PC-9 (cell line): ENCODE measurements at regions not wholly inside any gene's neighbourhood (a gene's known extent, or its start where the extent isn't known, plus 50 kb on each side); places are given as distances from the start of the nearest gene placed in this dataset.

Experiments
- EZH2 ChIP-seq: fragments of 200-600 bp; sonication (generic); IDR thresholded peaks from 2 replicates; pipeline ENCODE4 v1.8.0; 2017; ENCODE audit warnings: antibody characterized with exemption, low read depth
- TF ChIP-seq, protein P1 (sequence below): fragments of 200-600 bp; sonication (generic); conservative IDR thresholded peaks from 2 replicates; pipeline ENCODE4 v1.6.1; 2017; ENCODE audit warnings: mixed run types, antibody characterized with exemption, mild to moderate bottlenecking, moderate library complexity

DNA sequence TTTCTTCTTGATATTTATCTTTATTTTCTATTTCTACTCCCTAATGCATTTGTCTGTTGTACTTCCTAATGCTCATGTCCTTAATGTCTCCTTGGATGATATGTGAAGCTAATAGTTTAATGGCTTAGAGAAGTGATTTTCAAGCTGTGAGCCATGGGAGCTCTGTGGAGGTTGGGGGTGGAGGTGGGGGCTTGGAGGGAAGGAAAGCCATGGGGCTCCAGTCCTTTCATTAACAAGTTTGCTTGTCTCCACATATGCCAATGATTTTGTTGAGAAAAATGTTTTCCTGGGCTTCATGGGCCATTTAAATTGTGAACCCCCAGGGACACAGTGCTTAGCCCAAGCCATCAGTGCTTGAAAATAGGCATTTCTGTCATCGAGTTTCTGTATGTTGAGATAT lies 264.1 kb downstream of the SCG2 start:
- TF ChIP-seq EZH2: no peak
- TF ChIP-seq, protein P1, sequence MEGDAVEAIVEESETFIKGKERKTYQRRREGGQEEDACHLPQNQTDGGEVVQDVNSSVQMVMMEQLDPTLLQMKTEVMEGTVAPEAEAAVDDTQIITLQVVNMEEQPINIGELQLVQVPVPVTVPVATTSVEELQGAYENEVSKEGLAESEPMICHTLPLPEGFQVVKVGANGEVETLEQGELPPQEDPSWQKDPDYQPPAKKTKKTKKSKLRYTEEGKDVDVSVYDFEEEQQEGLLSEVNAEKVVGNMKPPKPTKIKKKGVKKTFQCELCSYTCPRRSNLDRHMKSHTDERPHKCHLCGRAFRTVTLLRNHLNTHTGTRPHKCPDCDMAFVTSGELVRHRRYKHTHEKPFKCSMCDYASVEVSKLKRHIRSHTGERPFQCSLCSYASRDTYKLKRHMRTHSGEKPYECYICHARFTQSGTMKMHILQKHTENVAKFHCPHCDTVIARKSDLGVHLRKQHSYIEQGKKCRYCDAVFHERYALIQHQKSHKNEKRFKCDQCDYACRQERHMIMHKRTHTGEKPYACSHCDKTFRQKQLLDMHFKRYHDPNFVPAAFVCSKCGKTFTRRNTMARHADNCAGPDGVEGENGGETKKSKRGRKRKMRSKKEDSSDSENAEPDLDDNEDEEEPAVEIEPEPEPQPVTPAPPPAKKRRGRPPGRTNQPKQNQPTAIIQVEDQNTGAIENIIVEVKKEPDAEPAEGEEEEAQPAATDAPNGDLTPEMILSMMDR: no peak
